CD4-positive, alpha-beta T cell treated with Interleukin-15 for 4 hours (primary cell): ENCODE measurements at regions not wholly inside any gene's neighbourhood (a gene's known extent, or its start where the extent isn't known, plus 50 kb on each side); places are given as distances from the start of the nearest gene placed in this dataset.
A peak's percentile ranks its signal among the peaks of the same experiment; 100 is the strongest.

Experiments used
- DNase-seq: peaks from one replicate; pipeline ENCODE4 v3.0.0-alpha.2; 2020; ENCODE audit warnings: low spot score

GRCh38 chr5:68161156-68161555 is 54.4 kb upstream of the PIK3R1 start:
- DNase-seq = no peak

- no peak for DNase-seq
Observed at GRCh38 chr5:68159224-68159951, 56.2 kb upstream of the PIK3R1 start.

- DNase-seq = no peak
Observed at GRCh38 chr5:68155940-68156339, 59.6 kb upstream of the PIK3R1 start.

- no peak for DNase-seq
Observed at GRCh38 chr5:68154119-68154857, 61.3 kb upstream of the PIK3R1 start.

GRCh38 chr5:68151812-68152211 is 63.7 kb upstream of the PIK3R1 start:
- no peak for DNase-seq

GRCh38 chr5:68149189-68149588 is 66.4 kb upstream of the PIK3R1 start:
- no peak for DNase-seq

- no peak for DNase-seq
Observed at GRCh38 chr5:68148096-68148495, 67.5 kb upstream of the PIK3R1 start.

GRCh38 chr5:68147659-68148058 is 67.9 kb upstream of the PIK3R1 start:
- DNase-seq = no peak

GRCh38 chr5:68141494-68141893 is 74.1 kb upstream of the PIK3R1 start:
- DNase-seq = peak; percentile 49

- DNase-seq = no peak
Observed at GRCh38 chr5:68140763-68141162, 74.8 kb upstream of the PIK3R1 start.

- DNase-seq = no peak
Observed at GRCh38 chr5:68139611-68140441, 75.7 kb upstream of the PIK3R1 start.

GRCh38 chr5:68137511-68138140 is 77.9 kb upstream of the PIK3R1 start:
- no peak for DNase-seq

GRCh38 chr5:68134669-68135313 is 80.8 kb upstream of the PIK3R1 start:
- DNase-seq = no peak

GRCh38 chr5:68134033-68134668 is 81.4 kb upstream of the PIK3R1 start:
- no peak for DNase-seq

GRCh38 chr5:68130253-68130652 is 85.3 kb upstream of the PIK3R1 start:
- DNase-seq = no peak

GRCh38 chr5:68129364-68129763 is 86.2 kb upstream of the PIK3R1 start:
- DNase-seq = no peak

- no peak for DNase-seq
Observed at GRCh38 chr5:68126886-68127285, 88.7 kb upstream of the PIK3R1 start.

- DNase-seq = no peak
Observed at GRCh38 chr5:68122439-68123328, 92.9 kb upstream of the PIK3R1 start.

GRCh38 chr5:68116868-68117411 is 98.6 kb upstream of the PIK3R1 start:
- no peak for DNase-seq

- no peak for DNase-seq
Observed at GRCh38 chr5:68116408-68116807, 99.1 kb upstream of the PIK3R1 start.
